IMR-90 (cell line): ENCODE measurements at regions not wholly inside any gene's neighbourhood (a gene's known extent, or its start where the extent isn't known, plus 50 kb on each side); places are given as distances from the start of the nearest gene placed in this dataset.

Experiments used
- ATAC-seq: fragments of 200-7000 bp; cut with Tn5 transposase; 2 replicates; pipeline ENCODE4 v1.9.1; 2020; ENCODE audit warnings: low read depth, mild to moderate bottlenecking, moderate library complexity
- BruUV-seq: library from RNA; stranded (reverse); fragments of 400-500 nt; replicated peaks from 2 replicates; lab custom pipeline; 2021; lab: Mats Ljungman, UMichigan
- CTCF ChIA-PET: fragments of 300-600 bp; formaldehyde crosslinking; extraction: SDS; loops from one replicate; lab custom pipeline; 2021; ENCODE audit warnings: antibody characterized with exemption; lab: Yijun Ruan, JAX
- POLR2A ChIA-PET: fragments of 300-600 bp; sonication (Branson Sonifier 250); formaldehyde crosslinking; loops from one replicate; lab custom pipeline; 2022; ENCODE audit warnings: antibody characterized with exemption; ENCODE audit not compliant: unreplicated experiment; lab: Charles Lee
- DNase-seq: peaks from one replicate; pipeline ENCODE4 v3.0.0; 2013
- H2AFZ ChIP-seq: replicated peaks from 2 replicates; pipeline ENCODE3; 2013; ENCODE audit warnings: low read length, mild to moderate bottlenecking; ENCODE audit not compliant: poor library complexity
- H2AK5ac ChIP-seq: 2 replicates; pipeline ENCODE4 v1.6.1; 2013; ENCODE audit warnings: low read depth, low read length, inconsistent platforms
- H2AK9ac ChIP-seq: replicated peaks from 2 replicates; pipeline ENCODE3; 2013; ENCODE audit warnings: mild to moderate bottlenecking, low read depth, low read length, moderate library complexity; ENCODE audit not compliant: poor library complexity
- H2BK120ac ChIP-seq: 2 replicates; pipeline ENCODE4 v1.6.1; 2013; ENCODE audit warnings: low read depth, low read length, inconsistent platforms
- H2BK15ac ChIP-seq: 3 replicates; pipeline ENCODE4 v1.6.1; 2013; ENCODE audit warnings: low read depth, low read length, inconsistent platforms
- H2BK20ac ChIP-seq: 2 replicates; pipeline ENCODE4 v1.6.1; 2013; ENCODE audit warnings: low read depth, mild to moderate bottlenecking, inconsistent platforms, low read length, moderate library complexity
- H2BK5ac ChIP-seq: 2 replicates; pipeline ENCODE4 v1.6.1; 2013; ENCODE audit warnings: mild to moderate bottlenecking, low read depth, low read length, inconsistent platforms; ENCODE audit not compliant: poor library complexity, severe bottlenecking
- H3K14ac ChIP-seq: replicated peaks from 2 replicates; pipeline ENCODE4 v1.6.1; 2013; ENCODE audit warnings: low read depth, low read length, inconsistent platforms
- H3K18ac ChIP-seq: 2 replicates; pipeline ENCODE4 v1.6.1; 2013; ENCODE audit warnings: low read depth, low read length, control low read depth
- H3K23ac ChIP-seq: 2 replicates; pipeline ENCODE4 v1.6.1; 2013; ENCODE audit warnings: low read depth, low read length, inconsistent platforms
- H3K27ac ChIP-seq: 2 replicates; pipeline ENCODE4 v1.5.1; 2013; ENCODE audit warnings: mild to moderate bottlenecking, control low read depth, low read length; ENCODE audit not compliant: insufficient read depth
- H3K27me3 ChIP-seq: 2 replicates; pipeline ENCODE4 v1.6.1; 2013; ENCODE audit warnings: low read length; ENCODE audit not compliant: control insufficient read depth, insufficient read depth
- H3K36me3 ChIP-seq: 2 replicates; pipeline ENCODE4 v1.6.1; 2013; ENCODE audit warnings: low read length, mixed read lengths; ENCODE audit not compliant: control insufficient read depth, insufficient read depth
- H3K4ac ChIP-seq: 2 replicates; pipeline ENCODE4 v1.6.1; 2013; ENCODE audit warnings: low read depth, low read length, inconsistent platforms
- H3K4me1 ChIP-seq: 2 replicates; pipeline ENCODE4 v1.6.1; 2013; ENCODE audit warnings: low read length, mixed read lengths; ENCODE audit not compliant: control insufficient read depth, insufficient read depth
- H3K4me2 ChIP-seq: 2 replicates; pipeline ENCODE4 v1.6.1; 2013; ENCODE audit warnings: low read depth, mild to moderate bottlenecking, control low read depth, low read length, moderate library complexity
- H3K4me3 ChIP-seq: 2 replicates; pipeline ENCODE4 v1.5.1; 2013; ENCODE audit warnings: low read depth, mild to moderate bottlenecking, control low read depth, low read length, moderate library complexity; ENCODE audit not compliant: insufficient read depth
- H3K56ac ChIP-seq: 2 replicates; pipeline ENCODE4 v1.6.1; 2013; ENCODE audit warnings: low read length, inconsistent platforms; ENCODE audit not compliant: insufficient read depth; ENCODE audit errors: extremely low read depth
- H3K79me1 ChIP-seq, 2 experiments: 2 replicates each; pipeline ENCODE4 v1.6.1; 2013; ENCODE audit warnings: low read length in 2 of 2, inconsistent platforms in 1 of 2, low read depth in 1 of 2
- H3K9ac ChIP-seq: 2 replicates; pipeline ENCODE4 v1.6.1; 2013; ENCODE audit warnings: low read depth, low read length, control low read depth
- H3K9me1 ChIP-seq: 2 replicates; pipeline ENCODE4 v1.6.1; 2013; ENCODE audit warnings: low read length, inconsistent platforms; ENCODE audit not compliant: insufficient read depth
- H3K9me3 ChIP-seq: 2 replicates; pipeline ENCODE4 v1.6.1; 2013; ENCODE audit warnings: low read length; ENCODE audit not compliant: control insufficient read depth, insufficient read depth
- H4K20me1 ChIP-seq: 2 replicates; pipeline ENCODE4 v1.6.1; 2013; ENCODE audit warnings: low read length, inconsistent platforms; ENCODE audit not compliant: insufficient read depth
- H4K5ac ChIP-seq: 2 replicates; pipeline ENCODE4 v1.6.1; 2013; ENCODE audit warnings: mild to moderate bottlenecking, low read depth, low read length, control low read depth
- H4K8ac ChIP-seq, 2 experiments: 2 replicates each; pipeline ENCODE4 v1.6.1; 2013; ENCODE audit warnings: low read depth in 2 of 2, low read length in 2 of 2, control low read depth in 1 of 2, inconsistent platforms in 1 of 2
- H4K91ac ChIP-seq: 2 replicates; pipeline ENCODE4 v1.6.1; 2013; ENCODE audit warnings: low read depth, low read length, inconsistent platforms; ENCODE audit not compliant: insufficient read depth
- BHLHE40 ChIP-seq: fragments of 150-350 bp; IDR thresholded peaks from 2 replicates; pipeline ENCODE4 v1.6.1; 2016; ENCODE audit warnings: mild to moderate bottlenecking, low read depth, low read length
- CEBPB ChIP-seq: IDR thresholded peaks from 2 replicates; pipeline ENCODE4 v1.6.1; 2012; ENCODE audit warnings: low read depth, low read length, improper control_type of control experiment
- CHD1 ChIP-seq: IDR thresholded peaks from 2 replicates; pipeline ENCODE4 v1.6.1; 2012; ENCODE audit warnings: low read depth, low read length, improper control_type of control experiment
- CTCF ChIP-seq: conservative IDR thresholded peaks from 2 replicates; pipeline ENCODE4 v1.5.1; 2012; ENCODE audit warnings: mild to moderate bottlenecking, low read depth, low read length, improper control_type of control experiment
- FOS ChIP-seq: fragments of 150-350 bp; IDR thresholded peaks from 2 replicates; pipeline ENCODE4 v1.6.1; 2016; ENCODE audit warnings: low read depth, low read length
- MAFK ChIP-seq: IDR thresholded peaks from 2 replicates; pipeline ENCODE4 v1.6.1; 2012; ENCODE audit warnings: low read depth, low read length, improper control_type of control experiment
- MAZ ChIP-seq: IDR thresholded peaks from 2 replicates; pipeline ENCODE4 v1.6.1; 2012; ENCODE audit warnings: low read depth, mild to moderate bottlenecking, low read length, improper control_type of control experiment, moderate library complexity, borderline replicate concordance
- MXI1 ChIP-seq: IDR thresholded peaks from 2 replicates; pipeline ENCODE4 v1.6.1; 2012; ENCODE audit warnings: low read depth, mild to moderate bottlenecking, low read length, moderate library complexity, borderline replicate concordance
- NFE2L2 ChIP-seq: fragments of 150-350 bp; IDR thresholded peaks from 2 replicates; pipeline ENCODE4 v1.6.1; 2016; ENCODE audit warnings: low read depth, mild to moderate bottlenecking, low read length
- POLR2A ChIP-seq: IDR thresholded peaks from 2 replicates; pipeline ENCODE4 v1.6.1; 2012; ENCODE audit warnings: mild to moderate bottlenecking, low read depth, low read length
- RAD21 ChIP-seq: IDR thresholded peaks from 2 replicates; pipeline ENCODE4 v1.6.1; 2012; ENCODE audit warnings: low read length, improper control_type of control experiment
- RCOR1 ChIP-seq: IDR thresholded peaks from 2 replicates; pipeline ENCODE4 v1.6.1; 2012; ENCODE audit warnings: mild to moderate bottlenecking, low read length, improper control_type of control experiment; ENCODE audit not compliant: insufficient replicate concordance
- RFX5 ChIP-seq: IDR thresholded peaks from 2 replicates; pipeline ENCODE4 v1.8.0; 2012; ENCODE audit warnings: low read depth, mild to moderate bottlenecking, low read length, moderate library complexity
- SMC3 ChIP-seq: fragments of 150-350 bp; IDR thresholded peaks from 2 replicates; pipeline ENCODE4 v1.6.1; 2016; ENCODE audit warnings: low read depth, mild to moderate bottlenecking, antibody characterized with exemption, low read length, moderate library complexity
- dilution Hi-C: fragments of 300-500 bp; cut with HindIII; formaldehyde crosslinking; loops from one replicate; pipeline ENCODE4 v1.14.3; 2018; ENCODE audit warnings: low sequenced_read_pairs; ENCODE audit not compliant: unreplicated experiment
- in situ Hi-C: fragments of 300-500 bp; cut with MboI; formaldehyde crosslinking; loops from 3 replicates; pipeline ENCODE4 v1.14.3; 2019; ENCODE audit warnings: low sequenced_read_pairs, inconsistent platforms, mixed read lengths
- intact Hi-C: fragments of 100-400 bp; cut with micrococcal nuclease; formaldehyde crosslinking; loops from 2 replicates; pipeline ENCODE4 v1.10.0; 2022
- TF ChIP-seq, protein P1 (sequence below): fragments of 150-350 bp; IDR thresholded peaks from 2 replicates; pipeline ENCODE4 v1.6.1; 2016; ENCODE audit warnings: low read depth, mild to moderate bottlenecking, low read length, moderate library complexity, borderline replicate concordance
- TF ChIP-seq, protein P2 (sequence below): fragments of 150-350 bp; IDR thresholded peaks from 2 replicates; pipeline ENCODE4 v1.6.1; 2017; ENCODE audit warnings: mild to moderate bottlenecking, antibody characterized with exemption, low read length, low read depth

DNA sequence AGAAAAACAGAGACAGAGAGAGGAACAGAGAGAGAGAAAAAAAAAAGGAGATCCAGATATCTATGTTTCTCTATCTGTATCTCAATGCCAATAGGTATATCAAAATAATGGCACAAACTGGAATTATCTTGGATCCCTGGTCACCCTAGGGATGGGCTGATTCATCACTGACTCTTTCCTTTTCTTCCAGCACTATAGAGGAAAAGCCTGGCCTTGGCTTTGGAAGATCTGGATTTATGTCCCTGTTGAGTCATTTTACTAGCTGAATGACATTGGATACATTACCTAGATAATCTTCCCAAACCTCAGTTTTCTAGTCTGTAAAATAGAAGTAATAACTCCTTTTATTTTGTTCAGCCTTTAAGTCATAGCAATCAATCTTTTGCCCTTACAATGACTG, 152.8 kb upstream of the GDF10 start:
- Histone ChIP-seq H3K9me1 (0 out of 2 replicates have a peak, but pooled peaks cover 3% of the 10 kb centered on the region), H2BK120ac (no peak overlapping the region), H3K14ac (no peak overlapping the region), H2BK20ac (no peak overlapping the region), H4K91ac (no peak overlapping the region), H3K9me3 (no peaks in the 10 kb centered on the region), H4K8ac (no peak overlapping the region), H4K5ac (no peak overlapping the region), H3K56ac (no peak overlapping the region), H3K9ac (no peak overlapping the region), H2AK9ac (no peak overlapping the region), H2BK15ac (no peak overlapping the region), H2BK5ac (no peak overlapping the region), H3K23ac (no peak overlapping the region), H3K4ac (no peak overlapping the region), H3K18ac (no peak overlapping the region), H3K4me1 (peaks cover 1% of the 10 kb centered on the region), H3K79me1 (peaks cover 22 to 31% of the 10 kb centered on the region in 2 experiments), H3K4me2 (no peak overlapping the region), H2AK5ac (no peak overlapping the region), H4K20me1 (no peaks in the 10 kb centered on the region), H3K4me3 (no peak overlapping the region), H3K27ac (no peak overlapping the region), H3K36me3 (peaks cover 17% of the 10 kb centered on the region), H2AFZ (no peak overlapping the region), H3K27me3 (no peaks in the 10 kb centered on the region)
- TF ChIP-seq, protein P1, sequence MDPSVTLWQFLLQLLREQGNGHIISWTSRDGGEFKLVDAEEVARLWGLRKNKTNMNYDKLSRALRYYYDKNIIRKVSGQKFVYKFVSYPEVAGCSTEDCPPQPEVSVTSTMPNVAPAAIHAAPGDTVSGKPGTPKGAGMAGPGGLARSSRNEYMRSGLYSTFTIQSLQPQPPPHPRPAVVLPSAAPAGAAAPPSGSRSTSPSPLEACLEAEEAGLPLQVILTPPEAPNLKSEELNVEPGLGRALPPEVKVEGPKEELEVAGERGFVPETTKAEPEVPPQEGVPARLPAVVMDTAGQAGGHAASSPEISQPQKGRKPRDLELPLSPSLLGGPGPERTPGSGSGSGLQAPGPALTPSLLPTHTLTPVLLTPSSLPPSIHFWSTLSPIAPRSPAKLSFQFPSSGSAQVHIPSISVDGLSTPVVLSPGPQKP: no peak
- TF ChIP-seq NFE2L2 (no peak), FOS (no peak), CHD1 (no peak), MXI1 (no peak), CEBPB (no peak), MAFK (no peak), MAZ (no peak), POLR2A (no peak), RAD21 (no peak), SMC3 (no peak), RCOR1 (no peak), BHLHE40 (no peak), RFX5 (no peak), CTCF (no peak)
- TF ChIP-seq, protein P2, sequence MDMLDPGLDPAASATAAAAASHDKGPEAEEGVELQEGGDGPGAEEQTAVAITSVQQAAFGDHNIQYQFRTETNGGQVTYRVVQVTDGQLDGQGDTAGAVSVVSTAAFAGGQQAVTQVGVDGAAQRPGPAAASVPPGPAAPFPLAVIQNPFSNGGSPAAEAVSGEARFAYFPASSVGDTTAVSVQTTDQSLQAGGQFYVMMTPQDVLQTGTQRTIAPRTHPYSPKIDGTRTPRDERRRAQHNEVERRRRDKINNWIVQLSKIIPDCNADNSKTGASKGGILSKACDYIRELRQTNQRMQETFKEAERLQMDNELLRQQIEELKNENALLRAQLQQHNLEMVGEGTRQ: no peak
- in situ Hi-C loops (no loop called here), dilution Hi-C loops (no loop called here), intact Hi-C loops (no loop called here)
- ChIA-PET POLR2A (no interaction called here), CTCF (interaction anchor here (0.7 kb wide), 1 partner anchor 12 kb away, joined by 3 read pairs; no protein-coding TSS in a partner anchor)
- DNase-seq (no peak), ATAC-seq (no peak)
- BruUV-seq: no TSS peak
